ENCODE measurements at regions not wholly inside any gene's neighbourhood (a gene's known extent, or its start where the extent isn't known, plus 50 kb on each side); places are given as distances from the start of the nearest gene placed in this dataset.

DNA sequence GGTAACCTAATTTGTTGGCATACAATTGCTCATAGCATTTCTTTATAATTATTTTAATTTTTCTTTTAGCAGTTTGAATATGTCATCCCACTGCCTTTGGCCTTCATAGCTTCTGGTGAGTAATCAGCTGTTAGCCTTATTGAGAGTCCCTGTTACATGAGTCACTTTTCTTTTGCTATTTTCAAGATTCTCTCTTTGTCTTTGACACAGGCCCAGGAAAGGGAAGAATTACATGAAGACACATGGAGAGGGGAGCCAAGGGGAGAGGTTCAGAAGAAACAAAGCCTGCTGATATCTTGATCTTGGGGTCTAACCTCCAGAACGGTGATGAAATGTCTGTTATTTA is 418.2 kb downstream of the METTL15 start:
- TF ChIP-seq, protein P1, sequence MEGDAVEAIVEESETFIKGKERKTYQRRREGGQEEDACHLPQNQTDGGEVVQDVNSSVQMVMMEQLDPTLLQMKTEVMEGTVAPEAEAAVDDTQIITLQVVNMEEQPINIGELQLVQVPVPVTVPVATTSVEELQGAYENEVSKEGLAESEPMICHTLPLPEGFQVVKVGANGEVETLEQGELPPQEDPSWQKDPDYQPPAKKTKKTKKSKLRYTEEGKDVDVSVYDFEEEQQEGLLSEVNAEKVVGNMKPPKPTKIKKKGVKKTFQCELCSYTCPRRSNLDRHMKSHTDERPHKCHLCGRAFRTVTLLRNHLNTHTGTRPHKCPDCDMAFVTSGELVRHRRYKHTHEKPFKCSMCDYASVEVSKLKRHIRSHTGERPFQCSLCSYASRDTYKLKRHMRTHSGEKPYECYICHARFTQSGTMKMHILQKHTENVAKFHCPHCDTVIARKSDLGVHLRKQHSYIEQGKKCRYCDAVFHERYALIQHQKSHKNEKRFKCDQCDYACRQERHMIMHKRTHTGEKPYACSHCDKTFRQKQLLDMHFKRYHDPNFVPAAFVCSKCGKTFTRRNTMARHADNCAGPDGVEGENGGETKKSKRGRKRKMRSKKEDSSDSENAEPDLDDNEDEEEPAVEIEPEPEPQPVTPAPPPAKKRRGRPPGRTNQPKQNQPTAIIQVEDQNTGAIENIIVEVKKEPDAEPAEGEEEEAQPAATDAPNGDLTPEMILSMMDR (IDR thresholded peaks at IDR 0.05; ENCODE audit: control extremely low read depth, extremely low read depth): no peak
- Histone ChIP-seq H3K27me3 (ENCODE audit: control insufficient read depth in 3 of 3, insufficient read depth in 3 of 3, low read length in 2 of 3) (no peaks in the 10 kb centered on the region), H3K9me3 (ENCODE audit: control insufficient read depth in 4 of 4, insufficient read depth in 3 of 4, low read length in 3 of 4) (peaks cover 0 to 7% (median 3%) of the 10 kb centered on the region in 4 donors), H3K4me1 (ENCODE audit: control insufficient read depth in 5 of 5, insufficient read depth in 5 of 5, low read length in 5 of 5) (no peaks in the 10 kb centered on the region), H3K36me3 (ENCODE audit: control insufficient read depth in 4 of 4, insufficient read depth in 4 of 4, low read length in 4 of 4) (no peaks in the 10 kb centered on the region), H3K4me3 (no peak overlapping the region), H3K9ac (ENCODE audit: insufficient read depth in 1 of 2, low read length in 2 of 2) (no peak overlapping the region), H3K27ac (ENCODE audit: low read depth in 1 of 2, low read length in 1 of 2) (no peak overlapping the region)
- no peak for DNase-seq
- WGBS, 2 donors: 90 to 93% methylated on average over 1 of the region's 1 CpG
- ATAC-seq (ENCODE audit: insufficient read depth, low FRiP score): no peak

DNA sequence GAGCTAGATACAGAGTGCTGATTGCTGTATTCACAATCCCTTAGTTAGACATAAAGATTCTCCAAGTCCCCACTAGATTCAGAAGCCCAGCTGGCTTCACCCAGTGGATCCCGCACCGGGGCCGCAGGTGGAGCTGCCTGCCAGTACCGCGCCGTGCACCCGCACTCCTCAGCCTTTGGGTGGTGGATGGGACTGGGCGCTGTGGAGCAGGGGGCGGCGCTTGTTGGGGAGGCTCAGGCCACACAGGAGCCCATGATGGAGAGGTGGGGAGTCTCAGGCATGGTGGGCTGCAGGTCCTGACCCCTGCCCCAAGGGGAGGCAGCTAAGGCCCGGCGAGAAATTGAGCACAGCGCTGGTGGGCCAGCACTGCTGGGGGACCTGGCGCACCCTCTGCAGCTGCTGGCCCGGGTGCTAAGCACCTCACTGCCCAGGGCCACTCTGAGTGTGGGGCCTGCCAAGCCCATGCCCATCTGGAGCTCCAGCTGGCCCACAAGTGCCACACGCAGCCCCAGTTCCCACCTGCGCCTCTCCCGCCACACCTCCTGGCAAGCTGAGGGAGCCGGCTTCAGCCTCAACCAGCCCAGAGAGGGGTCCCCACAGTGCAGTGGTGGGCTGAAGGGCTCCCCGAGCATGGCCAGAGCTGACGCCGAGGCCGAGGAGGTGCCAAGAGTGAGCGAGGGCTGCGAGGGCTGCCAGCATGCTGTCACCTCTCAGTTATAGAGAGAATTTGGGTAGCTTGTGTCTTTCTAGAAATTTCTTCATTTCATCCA is 417.6 kb downstream of the METTL15 start:
- no peak overlapping the region for H3K4me3 ChIP-seq
- no peak for DNase-seq
- no peaks in the 10 kb centered on the region for H3K36me3 ChIP-seq (ENCODE audit: control insufficient read depth in 4 of 4, insufficient read depth in 4 of 4, low read length in 4 of 4)
- peaks cover 0 to 7% (median 3%) of the 10 kb centered on the region in 4 donors for H3K9me3 ChIP-seq (ENCODE audit: control insufficient read depth in 4 of 4, insufficient read depth in 3 of 4, low read length in 3 of 4)
- no peaks in the 10 kb centered on the region for H3K4me1 ChIP-seq (ENCODE audit: control insufficient read depth in 5 of 5, insufficient read depth in 5 of 5, low read length in 5 of 5)
- no peaks in the 10 kb centered on the region for H3K27me3 ChIP-seq (ENCODE audit: control insufficient read depth in 3 of 3, insufficient read depth in 3 of 3, low read length in 2 of 3)
- no peak overlapping the region for H3K27ac ChIP-seq (ENCODE audit: low read depth in 1 of 2, low read length in 1 of 2)
- ATAC-seq (ENCODE audit: insufficient read depth, low FRiP score): no peak
- 93 to 97% methylated on average over 25 of the region's 25 CpGs for WGBS, 2 donors
- H3K9ac ChIP-seq (ENCODE audit: insufficient read depth in 1 of 2, low read length in 2 of 2): no peak overlapping the region
- TF ChIP-seq, protein P1 (IDR thresholded peaks at IDR 0.05; ENCODE audit: control extremely low read depth, extremely low read depth): no peak

DNA sequence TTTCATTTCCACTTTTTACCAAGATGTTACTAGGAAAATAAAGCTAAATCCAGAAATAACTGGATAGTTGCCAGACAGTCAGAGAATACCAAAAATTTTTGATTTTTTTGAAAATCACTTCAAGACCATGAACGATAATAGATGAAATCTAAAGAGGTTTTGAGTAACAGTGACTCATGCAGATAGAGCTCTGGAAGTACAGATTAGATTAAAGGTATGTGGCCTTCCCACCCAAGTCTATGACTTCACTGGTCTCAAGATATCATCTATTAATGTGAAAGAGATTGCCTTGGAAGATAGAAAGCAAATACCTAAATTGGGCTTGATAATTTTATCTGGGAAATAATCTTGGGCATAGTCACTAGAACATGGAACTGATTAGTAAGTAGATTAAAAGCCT is 415.9 kb downstream of the METTL15 start:
- Histone ChIP-seq H3K36me3 (ENCODE audit: control insufficient read depth in 4 of 4, insufficient read depth in 4 of 4, low read length in 4 of 4) (no peaks in the 10 kb centered on the region), H3K27me3 (ENCODE audit: control insufficient read depth in 3 of 3, insufficient read depth in 3 of 3, low read length in 2 of 3) (no peaks in the 10 kb centered on the region), H3K27ac (ENCODE audit: low read depth in 1 of 2, low read length in 1 of 2) (no peak overlapping the region), H3K9ac (ENCODE audit: insufficient read depth in 1 of 2, low read length in 2 of 2) (no peak overlapping the region), H3K4me3 (no peak overlapping the region), H3K4me1 (ENCODE audit: control insufficient read depth in 5 of 5, insufficient read depth in 5 of 5, low read length in 5 of 5) (no peaks in the 10 kb centered on the region), H3K9me3 (ENCODE audit: control insufficient read depth in 4 of 4, insufficient read depth in 3 of 4, low read length in 3 of 4) (peaks cover 0 to 7% (median 3%) of the 10 kb centered on the region in 4 donors)
- 44 to 74% methylated on average over 1 of the region's 1 CpG for WGBS, 2 donors
- ATAC-seq (ENCODE audit: insufficient read depth, low FRiP score) (no peak), DNase-seq (no peak)
- TF ChIP-seq, protein P1 (IDR thresholded peaks at IDR 0.05; ENCODE audit: control extremely low read depth, extremely low read depth): no peak

DNA sequence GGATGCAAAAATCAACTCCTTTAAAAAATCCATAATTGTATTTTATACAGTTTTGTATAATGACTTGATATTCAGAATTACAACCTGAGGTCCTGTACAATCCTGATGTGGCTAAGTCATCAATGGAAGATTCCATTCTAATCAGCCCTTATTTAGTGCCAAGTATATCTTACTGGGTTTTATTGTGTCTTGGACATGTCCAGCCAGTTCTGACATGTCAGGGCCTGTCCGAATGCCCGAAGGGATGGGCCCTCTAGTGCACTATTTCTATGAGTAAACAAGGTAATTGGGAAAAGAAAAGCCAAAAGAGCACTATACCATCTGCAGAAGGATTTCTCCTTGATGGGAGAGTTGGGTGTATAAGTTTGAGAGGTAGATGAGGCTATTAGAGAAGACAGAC is 412.9 kb downstream of the METTL15 start:
- TF ChIP-seq, protein P1 (IDR thresholded peaks at IDR 0.05; ENCODE audit: control extremely low read depth, extremely low read depth): no peak
- Histone ChIP-seq H3K9me3 (ENCODE audit: control insufficient read depth in 4 of 4, insufficient read depth in 3 of 4, low read length in 3 of 4) (peaks cover 0 to 6% (median 0%) of the 10 kb centered on the region in 4 donors), H3K36me3 (ENCODE audit: control insufficient read depth in 4 of 4, insufficient read depth in 4 of 4, low read length in 4 of 4) (no peaks in the 10 kb centered on the region), H3K4me1 (ENCODE audit: control insufficient read depth in 5 of 5, insufficient read depth in 5 of 5, low read length in 5 of 5) (no peaks in the 10 kb centered on the region), H3K27ac (ENCODE audit: low read depth in 1 of 2, low read length in 1 of 2) (no peak overlapping the region), H3K9ac (ENCODE audit: insufficient read depth in 1 of 2, low read length in 2 of 2) (no peak overlapping the region), H3K4me3 (no peak overlapping the region), H3K27me3 (ENCODE audit: control insufficient read depth in 3 of 3, insufficient read depth in 3 of 3, low read length in 2 of 3) (no peaks in the 10 kb centered on the region)
- ATAC-seq (ENCODE audit: insufficient read depth, low FRiP score): no peak
- DNase-seq: no peak
- WGBS, 2 donors: 86 to 87% methylated on average over 2 of the region's 2 CpGs

All from lung (tissue), 11 donors.